HT1080 (cell line): ENCODE measurements at regions not wholly inside any gene's neighbourhood (a gene's known extent, or its start where the extent isn't known, plus 50 kb on each side); places are given as distances from the start of the nearest gene placed in this dataset.
"Not testable (repeated sequence)": the region's sequence is repeated elsewhere in the genome, so short reads cannot be mapped to it uniquely, and the experiment has no call there.

ENCODE experiments used
- DNase-seq: peaks from one replicate; pipeline ENCODE4 v3.0.0-alpha.2; 2015; ENCODE audit warnings: low read depth

DNA sequence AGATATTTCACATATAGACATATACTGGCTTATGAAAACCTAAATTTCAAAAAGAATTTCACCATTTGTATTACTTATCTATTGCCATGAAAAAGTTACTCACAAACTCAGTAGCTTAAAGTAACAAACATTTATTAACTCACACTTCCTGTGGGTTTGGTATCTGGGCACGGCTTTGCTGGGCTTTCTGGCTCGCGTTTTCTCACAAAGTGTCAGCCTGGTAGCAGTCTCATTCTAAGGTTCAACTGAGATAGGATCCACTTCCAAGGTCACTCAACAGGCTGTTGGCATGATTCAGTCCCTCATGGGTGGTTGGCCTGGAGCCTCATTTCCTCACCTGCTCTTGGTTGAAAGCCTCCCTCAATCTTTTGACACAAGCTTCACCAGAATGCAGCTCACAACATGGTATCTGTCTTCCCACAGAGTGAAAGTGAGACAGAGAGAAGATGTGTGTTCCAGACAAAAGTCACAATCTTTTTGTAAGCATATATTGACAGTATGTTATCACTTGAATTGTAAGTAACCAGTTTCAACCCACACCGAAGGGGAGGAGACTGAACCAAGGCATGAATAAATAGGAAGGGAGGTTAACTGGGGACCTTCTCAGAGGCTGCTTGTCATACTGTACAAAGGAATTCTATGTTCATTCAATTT, 1065.8 kb upstream of the SPRY2 start:
- DNase-seq = peak; percentile 5

DNA sequence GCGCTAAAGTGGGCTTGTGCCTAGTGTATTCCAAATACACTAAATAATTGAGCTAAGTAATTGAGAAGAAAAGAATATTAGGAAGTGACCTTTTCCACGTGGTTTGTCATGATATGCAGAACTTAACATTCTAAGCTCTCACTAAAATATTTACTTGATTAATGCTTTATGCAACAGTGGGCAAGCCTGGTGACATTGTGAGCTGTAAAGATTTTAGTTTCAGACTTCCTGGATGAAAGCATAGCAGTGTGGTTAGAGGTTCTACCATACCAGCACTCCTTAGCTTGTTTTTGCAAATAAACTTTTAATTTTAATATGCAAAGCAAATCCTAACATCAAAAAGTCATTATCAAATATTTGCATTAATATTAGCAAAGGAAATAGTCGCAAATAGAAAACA, 1065.1 kb upstream of the SPRY2 start:
- no peak for DNase-seq

DNA sequence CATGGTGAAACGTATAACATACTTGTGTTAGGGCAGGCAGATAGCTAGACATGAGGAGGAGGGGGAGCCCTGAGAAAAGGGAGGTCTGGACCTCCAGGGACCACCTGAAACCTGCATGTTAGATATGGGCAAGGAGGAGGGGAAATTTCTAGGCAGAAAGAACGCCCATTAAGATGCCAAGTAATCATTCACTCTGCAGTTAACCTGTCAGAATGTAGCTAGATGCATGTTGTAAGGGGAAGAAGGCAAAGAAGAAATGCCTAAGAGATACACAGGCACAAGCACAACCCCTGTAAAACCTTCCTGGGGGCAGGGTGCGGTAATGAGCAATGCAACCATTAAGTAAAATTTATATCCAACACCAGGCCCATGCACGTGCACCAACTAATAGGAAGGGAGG, 1055.3 kb upstream of the SPRY2 start:
- DNase-seq = no peak

DNA sequence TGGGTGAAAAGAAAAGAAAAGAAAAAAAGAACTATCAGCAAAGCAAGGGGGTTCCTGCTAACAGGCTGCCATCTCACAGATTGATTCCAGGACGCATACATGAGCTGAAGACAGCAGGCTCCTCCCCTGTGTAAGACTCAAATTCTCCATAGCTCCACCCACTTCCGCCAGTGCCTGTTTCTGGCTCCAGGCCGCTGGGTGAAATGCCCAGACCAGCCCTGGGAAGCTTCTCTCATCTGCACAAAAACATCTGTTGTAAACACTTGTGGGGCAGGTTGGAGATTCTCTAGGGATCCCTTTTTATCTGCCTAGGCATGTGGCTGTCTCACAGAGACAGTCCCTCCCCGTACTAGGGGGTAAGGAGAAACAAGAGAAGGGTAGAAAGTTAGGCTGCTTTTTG, 1054.4 kb upstream of the SPRY2 start:
- DNase-seq = peak; percentile 4

DNA sequence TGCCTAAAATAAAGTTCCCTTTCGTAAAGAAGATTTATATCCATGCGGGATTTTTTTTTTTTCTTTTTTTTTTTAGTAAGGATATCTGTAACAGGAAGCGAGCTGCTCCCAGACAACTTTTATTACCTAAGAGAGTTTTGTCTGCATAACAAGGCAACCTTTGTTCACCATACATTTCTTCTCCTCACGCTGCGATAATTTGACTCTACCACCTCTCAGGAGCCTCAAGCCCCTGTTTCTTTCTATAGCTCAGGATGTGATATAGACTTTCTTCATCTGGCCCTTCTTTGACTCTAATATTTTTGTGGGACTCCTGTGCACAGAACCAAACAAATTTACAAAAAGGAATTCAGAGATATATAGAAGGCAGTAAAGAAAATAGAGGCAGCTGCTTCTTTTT, 1053.7 kb upstream of the SPRY2 start:
- no peak for DNase-seq

DNA sequence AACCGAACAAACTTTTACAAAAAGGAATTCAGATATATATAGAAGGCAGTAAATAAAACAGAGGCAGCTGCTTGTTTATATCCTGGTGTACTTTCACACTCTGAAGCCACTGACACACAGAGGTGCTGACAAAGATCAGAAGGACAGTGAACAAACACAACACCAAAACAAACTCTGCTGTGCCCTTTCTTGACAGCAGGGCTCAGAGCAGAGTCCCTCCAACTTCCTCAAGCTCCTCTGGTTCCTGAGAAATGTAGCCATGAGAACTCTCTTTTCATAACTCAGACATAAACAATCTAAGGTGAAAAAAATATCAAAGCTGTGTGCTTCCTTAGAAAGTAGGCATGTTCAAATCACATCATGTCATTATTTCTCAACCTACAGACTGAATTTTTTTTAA, 1052.8 kb upstream of the SPRY2 start:
- DNase-seq = no peak

DNA sequence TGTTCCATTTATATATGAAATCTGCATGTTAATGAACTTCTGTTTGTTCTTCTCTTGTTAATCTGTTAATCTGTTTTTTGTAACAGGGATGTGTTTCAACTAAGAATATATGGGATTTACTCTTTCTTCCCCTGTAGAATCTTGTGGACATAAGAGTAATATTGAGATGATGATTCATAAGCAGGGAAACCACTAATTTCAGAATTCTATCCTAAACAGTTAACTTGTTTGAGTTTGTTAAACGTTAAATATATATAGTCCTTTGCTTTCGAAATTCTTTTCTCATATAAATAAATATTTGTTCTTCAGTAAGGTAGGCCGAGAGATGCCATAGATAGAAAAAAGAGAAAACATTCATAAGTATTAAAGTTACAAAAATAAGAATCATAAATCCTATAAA, 1052.2 kb upstream of the SPRY2 start:
- DNase-seq = no peak

DNA sequence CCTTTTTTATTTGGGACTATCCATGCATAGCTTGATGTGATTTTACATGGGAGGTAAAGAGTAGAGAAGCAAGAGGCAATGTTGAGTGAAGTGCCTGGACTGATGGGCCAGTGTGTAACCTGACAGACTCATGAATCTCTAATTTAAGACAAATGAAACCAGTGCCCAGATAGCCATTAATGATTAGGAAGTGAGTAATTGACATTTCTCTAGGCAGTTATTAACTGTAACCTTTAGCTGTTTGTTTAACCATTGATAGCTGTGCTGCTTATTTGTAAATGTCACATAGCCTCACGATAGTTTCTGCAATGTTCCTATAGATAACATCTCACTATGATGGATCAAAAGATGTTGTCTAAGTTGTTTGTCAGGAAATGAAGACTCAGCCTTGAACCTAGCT, 1047.5 kb upstream of the SPRY2 start:
- no peak for DNase-seq

DNA sequence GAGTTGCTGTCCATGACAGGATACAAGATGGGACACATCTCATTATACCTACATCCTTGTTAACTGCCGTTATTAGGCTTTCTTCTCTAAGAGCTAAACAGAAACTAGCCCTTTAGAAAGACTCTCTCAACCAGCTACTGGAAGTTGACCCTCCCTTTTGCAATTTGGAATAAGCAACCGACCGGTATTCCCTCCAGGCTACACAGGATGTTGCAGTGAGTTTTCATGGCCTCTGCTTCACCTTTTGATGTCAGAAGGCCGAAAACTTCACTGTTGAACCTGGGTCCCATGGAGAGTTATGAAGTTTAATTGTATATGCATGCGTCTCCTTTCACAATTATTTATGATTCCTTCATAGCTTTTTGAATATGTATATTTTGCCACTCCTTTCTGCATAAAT, 1042.5 kb upstream of the SPRY2 start:
- DNase-seq = no peak

DNA sequence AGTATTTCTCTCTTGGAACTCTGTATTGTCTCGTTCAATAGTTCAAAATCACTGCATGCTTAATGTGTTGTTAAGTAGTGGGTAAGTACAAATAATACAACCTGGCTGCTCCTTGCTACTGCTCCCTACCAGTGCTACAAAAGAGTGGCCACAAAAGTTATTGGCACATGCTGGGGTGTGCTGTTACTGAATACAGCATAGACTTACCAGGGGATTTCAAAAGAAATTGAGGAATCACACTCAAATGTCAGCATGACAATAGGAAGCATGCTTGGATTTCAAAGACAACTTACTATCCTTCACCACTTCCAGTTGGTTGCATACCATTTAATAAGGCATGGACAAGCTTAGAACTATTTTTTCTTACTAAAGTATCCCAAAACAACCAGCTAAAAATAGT, 1041.3 kb upstream of the SPRY2 start:
- DNase-seq = no peak

DNA sequence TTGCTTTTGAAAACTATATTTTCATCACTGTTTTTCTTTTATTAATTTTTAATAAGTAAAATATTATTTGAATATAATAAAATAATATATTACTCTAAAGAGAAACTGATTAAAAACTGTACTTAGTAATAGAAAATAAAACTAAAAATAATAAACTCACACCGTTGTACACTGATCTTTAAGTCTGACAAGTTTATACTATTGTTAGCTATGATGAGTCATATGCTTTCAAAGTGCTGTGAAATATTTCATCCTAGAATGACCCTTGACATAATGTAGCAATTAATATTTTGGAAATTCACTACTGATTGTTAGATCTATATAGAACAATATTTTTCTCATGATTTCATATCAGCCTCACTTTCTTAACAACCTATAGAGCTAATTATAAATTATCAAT, 1040.6 kb upstream of the SPRY2 start:
- DNase-seq = no peak

DNA sequence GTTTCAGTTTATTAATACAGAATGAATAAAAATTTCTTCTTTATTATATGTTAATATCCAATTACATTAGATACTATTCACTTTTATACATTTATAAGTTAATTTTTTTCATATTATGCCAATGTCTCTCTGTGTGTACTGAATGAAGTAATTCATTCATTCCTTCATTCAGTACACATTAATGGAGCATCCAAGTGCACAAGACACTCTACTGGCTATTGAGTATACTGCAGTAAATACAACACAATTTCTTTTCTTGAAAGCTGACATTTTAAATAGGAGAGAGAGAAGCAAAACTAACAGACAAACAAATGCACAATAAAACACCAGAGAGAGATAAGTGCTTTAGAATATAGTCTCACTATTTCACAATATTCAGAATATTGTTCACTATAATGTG, 1038.3 kb upstream of the SPRY2 start:
- DNase-seq = no peak

DNA sequence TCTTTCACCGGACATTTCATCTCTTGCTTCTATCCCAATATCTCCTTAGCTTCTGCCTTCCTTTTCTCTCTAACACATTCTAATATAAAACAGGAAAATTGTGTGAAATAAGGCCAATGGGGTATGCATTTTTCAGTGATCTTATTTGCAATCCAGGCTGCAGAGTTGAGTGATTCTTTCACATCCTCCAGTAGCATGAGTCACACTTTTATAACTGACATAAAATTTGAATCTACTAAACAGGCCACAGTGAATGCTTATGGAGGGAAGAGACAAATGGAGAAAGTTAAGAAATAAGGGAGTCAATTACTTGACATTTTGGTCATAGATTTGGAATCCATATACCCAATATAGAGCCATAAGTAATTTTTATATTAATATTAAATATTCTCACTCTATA, 1037.0 kb upstream of the SPRY2 start:
- peak; percentile 57 for DNase-seq

DNA sequence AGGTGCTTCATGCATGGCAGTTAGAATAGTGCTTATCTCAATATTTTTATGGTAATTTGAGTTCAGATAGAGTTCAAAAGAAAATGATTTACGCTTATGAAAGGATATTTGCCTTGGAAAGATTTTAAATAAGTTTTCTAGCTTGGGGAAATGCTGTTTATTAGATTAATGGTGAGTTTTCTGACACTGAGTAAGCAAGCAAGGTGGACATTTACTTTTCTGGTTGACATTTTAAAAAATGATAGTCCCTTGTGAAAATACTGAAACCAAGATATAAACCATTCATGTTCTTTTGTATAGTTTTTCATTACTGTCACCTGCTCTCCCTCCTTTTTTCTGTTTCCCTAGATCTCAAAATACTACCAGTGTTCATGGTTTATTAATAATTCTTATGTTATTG, 1034.8 kb upstream of the SPRY2 start:
- DNase-seq = no peak

DNA sequence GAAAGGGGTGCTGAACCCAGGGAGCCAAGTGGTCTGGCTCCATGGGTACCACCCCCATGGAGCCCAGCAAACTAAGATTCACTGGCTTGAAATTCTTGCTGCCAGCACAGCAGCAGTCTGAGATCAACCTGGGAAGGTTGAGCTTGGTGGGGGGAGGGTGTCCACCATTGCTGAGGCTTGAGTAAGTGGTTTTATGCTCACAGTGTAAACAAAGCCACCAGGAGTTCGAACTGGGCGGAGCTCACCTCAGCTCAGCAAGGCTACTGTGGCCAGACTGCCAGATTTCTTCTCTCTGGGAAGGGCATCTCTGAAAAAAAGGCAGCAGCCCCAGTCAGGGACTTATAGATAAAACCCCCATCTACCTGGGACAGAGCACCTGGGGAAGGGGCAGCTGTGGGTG, 1021.8 kb upstream of the SPRY2 start:
- peak; percentile 27 for DNase-seq

DNA sequence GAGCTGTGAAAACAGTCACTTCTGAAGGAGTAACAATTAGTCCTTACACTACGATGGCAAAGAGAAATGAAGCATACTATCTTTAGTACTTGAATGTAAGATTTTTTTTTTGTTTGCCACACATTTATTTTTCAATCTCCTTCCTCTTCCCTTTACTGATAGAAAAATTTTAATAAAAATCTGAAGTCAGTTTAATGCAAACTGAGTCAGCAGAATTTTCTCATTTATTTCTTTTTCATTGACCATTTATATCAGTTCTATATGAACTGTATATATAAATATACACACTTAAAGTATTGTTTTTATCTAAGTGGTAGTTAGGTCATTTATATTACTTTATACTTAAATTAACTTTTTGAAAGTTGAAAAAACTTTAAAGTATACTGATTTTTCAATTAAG, 1009.1 kb upstream of the SPRY2 start:
- DNase-seq = no peak

DNA sequence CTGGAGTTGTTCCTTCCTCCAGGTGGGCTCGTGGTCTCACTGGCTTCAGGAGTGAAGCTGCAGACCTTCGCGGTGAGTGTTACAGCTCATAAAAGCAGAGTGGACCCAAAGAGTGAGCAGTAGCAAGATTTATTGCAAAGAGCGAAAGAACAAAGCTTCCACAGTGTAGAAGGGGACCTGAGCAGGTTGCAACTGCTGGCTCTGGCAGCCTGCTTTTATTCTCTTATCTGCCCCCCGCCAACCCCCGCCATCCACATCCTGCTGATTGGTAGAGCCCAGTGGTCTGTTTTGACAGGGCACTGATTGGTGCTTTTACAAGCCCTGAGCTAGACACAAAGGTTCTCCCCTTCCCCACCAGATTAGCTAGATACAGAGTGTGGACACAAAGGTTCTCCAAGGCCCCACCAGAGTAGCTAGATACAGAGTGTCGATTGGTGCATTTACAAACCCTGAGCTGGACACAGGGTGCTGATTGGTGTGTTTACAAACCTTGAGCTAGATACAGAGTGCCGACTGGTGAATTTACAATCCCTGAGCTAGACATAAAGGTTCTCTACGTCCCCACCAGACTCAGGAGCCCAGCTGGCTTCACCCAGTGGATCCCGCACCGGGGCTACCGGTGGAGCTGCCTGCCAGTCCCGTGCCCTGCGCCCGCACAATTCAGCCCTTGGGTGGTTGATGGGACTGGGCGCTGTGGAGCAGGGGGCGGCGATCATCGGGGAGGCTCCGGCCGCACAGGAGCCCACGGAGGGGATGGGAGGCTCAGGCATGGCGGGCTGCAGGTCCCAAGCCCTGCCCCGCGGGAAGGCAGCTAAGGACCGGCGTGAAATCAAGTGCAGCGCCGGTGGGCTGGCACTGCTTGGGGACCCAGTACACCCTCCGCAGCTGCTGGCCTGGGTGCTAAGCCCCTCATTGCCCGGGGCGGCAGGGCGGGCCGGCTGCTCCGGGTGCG, 999.5 kb upstream of the SPRY2 start:
- DNase-seq = not testable (repeated sequence)

DNA sequence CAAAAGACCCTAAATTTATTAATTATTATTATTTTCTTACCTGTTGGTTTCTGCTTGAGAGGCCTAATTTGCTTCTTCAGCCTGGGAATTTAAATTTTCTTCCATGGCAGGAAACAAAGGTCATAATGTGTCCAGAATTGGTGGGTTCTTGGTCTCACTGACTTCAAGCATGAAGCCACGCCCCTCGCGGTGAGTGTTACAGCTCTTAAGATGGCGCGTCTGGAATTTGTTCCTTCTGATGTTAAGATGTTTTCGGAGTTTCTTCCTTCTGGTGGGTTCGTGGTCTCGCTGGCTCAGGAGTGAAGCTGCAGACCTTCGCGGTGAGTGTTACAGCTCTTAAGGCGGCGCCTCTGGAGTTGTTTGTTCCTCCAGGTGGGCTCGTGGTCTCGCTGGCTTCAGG, 998.7 kb upstream of the SPRY2 start:
- DNase-seq = not testable (repeated sequence)

DNA sequence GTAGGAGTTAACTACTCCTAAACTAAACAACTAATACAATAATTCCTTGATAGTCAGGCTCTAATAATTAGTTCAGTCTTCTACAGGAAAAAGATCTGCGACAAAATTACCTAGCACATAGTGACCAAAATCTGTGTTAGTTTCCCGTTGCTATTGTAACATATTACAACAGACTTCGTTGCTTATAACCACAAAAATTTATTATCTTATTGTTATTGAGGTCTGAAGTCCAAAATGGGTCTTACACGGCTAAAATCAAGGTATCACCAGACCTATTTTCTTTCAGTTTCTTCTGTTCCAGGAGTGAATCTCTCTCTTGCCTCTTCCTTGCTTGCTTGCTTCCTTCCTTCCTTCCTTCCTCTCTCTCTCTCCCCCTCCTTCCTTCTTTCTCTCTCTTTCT, 993.6 kb upstream of the SPRY2 start:
- no peak for DNase-seq

DNA sequence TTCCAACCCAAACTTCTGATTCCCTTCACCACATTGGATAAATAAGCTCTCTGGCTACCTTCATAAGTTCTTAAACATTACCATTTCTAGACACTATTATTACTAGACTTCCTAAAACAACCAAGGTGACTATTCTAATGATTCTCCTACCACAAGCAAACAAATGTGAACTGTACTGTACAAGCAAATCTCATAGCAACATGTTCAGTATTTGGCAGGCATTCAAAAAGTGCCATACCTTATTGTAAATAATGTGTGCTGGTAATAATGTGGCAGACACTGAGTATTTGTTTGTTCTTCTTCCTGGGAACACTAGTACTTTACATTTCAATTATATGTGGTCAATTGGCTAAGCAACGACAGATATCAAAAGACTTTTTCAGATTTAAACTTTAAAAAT, 986.0 kb upstream of the SPRY2 start:
- no peak for DNase-seq

DNA sequence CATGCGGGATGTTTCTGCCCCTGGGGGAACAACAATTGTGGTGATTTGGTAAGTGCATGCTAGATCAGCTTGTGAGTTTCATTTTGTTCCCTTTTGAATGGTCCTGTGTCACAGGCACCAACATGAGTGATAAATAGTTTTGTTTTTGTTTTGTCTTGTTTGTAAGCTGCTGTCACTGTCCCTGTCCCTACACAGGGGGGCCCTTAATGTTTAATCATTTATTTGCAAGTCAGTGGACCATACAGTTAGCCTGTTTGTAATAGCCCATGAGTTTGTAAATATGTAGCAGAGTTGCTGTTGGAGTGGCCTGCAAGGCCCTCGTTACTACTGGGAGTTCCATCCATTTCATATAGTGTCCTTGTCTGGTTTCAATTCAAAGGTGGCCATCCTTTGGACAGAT, 979.6 kb upstream of the SPRY2 start:
- DNase-seq = no peak

DNA sequence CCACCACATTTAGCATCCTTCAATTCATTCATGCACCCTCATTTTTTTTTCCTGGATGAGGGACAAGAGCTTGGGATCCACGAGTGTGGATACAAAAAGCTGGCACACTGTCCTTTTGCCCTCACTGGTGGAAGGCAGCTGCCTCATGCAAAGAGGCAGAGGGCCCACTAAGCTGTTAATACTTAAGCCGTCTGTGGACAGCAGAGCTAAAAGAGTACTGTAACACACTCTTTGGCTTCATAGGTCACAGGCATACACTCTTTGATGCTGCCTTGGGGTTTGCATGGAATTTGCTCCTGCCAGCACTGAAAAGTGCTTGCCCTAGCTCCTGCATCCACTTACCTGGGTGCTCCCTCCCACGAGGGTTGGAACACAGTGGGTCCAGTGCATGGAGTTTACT, 978.4 kb upstream of the SPRY2 start:
- DNase-seq = no peak
